HTR-8/SVneo (cell line): ENCODE measurements at regions not wholly inside any gene's neighbourhood (a gene's known extent, or its start where the extent isn't known, plus 50 kb on each side); places are given as distances from the start of the nearest gene placed in this dataset.

Source experiments
- DNase-seq: peaks from one replicate; pipeline ENCODE4 v3.0.0; 2011; ENCODE audit warnings: low spot score, mixed read lengths; ENCODE audit not compliant: insufficient read length
- FAIRE-seq: peaks from 2 replicates; lab custom pipeline; 2011; peaks lifted over from hg19 to GRCh38; lab: Jason Lieb, UNC

DNA sequence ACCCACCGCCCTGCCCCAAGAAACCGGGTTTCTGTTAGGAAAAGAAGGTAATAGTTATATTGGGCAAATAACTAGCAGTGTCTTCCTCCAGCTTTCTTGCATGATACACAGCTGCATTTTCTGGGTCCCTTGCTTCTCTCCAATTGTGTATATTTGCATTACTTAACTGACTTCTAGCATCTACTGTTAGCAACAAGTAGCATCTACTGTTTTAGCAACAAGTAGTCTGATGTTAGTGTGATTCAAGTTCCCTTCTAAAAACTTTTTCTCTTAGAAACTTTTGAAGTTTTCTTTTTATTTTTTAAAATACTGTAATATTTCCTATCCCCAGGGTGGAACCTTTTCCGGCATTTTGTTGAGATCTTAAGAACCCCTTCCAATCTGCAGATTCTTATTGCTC is 221.2 kb downstream of the CLIC5 start:
- FAIRE-seq = no peak

DNA sequence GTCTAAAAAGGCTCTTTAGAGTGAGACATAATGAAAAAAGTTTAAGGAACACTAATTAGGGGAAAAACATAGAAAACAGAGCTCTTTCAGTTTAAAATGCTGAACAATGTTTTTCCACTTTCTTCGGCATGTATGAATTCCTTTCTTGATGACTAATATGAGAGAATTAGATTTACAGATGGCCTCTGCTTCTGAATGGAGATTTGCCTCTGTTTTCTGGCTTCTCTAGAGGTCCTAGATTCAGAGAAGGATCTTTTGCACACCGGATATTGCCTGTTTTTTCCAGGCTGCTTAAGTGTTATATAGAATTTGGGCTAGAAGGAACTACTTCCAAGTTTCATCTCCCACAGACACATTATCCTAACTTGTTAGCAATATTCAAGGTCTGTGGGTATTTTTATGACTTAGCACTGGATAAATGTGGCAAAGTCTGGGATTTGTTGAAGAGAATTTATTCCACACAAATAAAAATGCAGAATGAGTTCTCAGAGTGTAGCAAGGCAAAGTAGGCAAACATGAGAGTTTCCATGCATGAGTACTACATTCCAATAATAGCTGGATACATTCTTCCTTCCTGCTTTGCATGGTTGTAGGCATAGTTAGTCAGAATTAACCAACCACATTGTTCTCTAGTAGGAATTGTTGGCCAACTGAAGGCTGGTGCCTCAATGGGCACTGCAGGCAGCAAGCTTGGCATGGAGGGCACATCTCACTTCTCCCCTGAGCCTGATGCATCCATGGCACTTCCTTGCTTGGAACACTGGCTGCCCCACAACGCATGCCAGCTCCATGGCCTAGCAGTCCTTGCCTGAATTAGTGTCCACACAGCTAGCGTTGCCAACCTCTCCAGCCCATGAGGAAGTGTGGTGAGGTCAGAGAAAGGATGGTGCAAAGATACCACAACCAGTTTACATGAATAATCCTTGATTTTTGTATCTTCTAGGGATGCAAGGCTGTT is 224.2 kb downstream of the CLIC5 start:
- FAIRE-seq (peak; percentile 70), DNase-seq (peak; percentile 10)

More for the DNA sequence above, 221.2 kb downstream of the CLIC5 start:
- no peak for DNase-seq

DNA sequence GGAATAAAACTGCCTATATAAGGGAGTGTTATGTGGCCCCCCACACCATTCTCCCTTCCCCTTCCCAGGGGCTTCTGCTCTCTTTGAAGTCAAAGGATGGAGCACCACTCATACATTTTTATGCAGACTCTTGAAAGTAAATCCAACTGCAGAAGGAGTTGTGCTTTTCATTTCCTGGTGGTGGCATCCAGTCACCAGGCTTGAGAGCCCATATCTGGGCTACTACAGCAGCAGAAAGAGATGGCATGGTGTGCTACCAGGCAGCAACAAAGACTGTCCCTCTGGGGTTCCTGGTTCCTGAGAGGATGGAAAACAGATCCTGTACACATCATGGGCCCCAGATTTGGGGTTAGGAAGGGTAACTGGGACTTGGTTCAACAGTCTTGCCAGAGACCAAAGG is 226.4 kb downstream of the CLIC5 start:
- DNase-seq (no peak), FAIRE-seq (no peak)

DNA sequence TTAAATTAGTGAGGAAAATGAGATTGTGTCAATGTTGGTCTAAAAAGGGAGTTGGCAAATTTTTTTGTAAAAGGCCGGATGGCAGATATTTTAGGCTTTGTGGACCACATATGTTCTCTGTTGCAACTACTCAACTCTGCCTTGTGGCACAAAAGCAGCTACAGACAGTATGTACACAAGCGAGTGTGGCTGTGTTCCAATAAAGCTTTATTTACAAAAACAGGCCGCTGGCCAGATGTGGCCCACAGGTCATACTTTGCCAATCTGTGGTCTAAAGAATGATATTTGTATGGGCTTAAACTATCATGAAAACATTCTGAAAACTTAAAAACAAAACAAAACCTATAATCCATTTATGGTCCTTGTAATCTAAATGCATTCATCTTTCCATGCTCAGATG is 228.3 kb downstream of the CLIC5 start:
- no peak for FAIRE-seq
- no peak for DNase-seq

DNA sequence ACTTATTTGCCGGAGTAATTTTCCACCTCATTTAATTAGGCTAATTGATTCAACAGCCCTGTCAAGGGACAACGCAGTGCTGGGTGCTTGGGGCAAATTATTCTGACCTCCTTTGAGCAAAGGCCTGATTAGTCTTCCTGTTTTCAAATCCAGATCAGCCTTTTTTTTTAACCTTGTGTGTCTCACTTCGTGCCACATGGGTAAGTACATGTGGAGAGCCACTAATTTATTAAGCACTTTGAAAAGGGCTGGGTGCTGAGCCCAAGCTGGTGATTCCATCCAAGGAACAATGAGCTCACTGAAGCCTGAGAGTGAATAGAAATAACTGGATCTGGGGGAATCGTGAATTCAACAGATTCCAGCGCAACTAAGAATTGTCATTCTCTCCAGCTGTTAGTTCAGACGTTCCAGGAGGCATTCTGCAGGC is 229.3 kb downstream of the CLIC5 start:
- DNase-seq (no peak), FAIRE-seq (no peak)

DNA sequence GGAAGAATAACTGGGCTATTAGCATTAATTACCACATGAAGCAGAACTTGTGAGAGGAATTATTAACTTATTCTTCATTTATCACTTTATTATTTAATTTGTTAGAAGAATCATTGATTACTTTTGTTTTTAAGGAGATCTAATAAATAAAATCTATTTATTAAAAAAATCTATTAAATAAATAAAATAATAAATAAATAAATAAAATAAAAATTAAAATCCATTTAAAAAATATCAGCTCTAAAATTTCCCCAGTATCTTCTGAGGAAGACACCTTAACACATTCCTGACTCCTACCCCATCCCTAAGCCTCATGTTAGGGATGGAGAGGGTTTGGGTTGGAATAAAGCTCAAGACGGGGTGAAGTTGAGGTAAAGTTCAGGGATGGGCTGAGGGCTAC is 231.4 kb downstream of the CLIC5 start:
- no peak for DNase-seq
- FAIRE-seq = no peak

DNA sequence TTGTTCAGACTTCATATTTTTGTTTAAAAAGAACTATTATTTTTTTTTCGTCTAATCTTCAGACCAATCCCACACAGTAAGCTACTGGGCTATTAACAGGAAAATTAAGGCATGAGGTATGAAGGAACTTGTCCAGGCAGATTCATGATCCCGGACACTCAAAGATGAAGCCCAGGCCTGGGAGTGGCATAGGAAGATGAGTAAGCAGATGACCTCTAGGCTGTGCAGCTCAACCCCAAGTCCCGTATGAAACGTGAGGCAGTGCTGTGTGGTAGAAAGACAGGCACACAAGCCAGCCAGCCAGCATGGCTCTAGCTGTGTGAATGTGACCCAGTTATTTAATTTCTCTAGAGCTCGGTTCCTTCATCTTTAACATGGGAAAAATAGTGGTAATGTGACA is 231.9 kb downstream of the CLIC5 start:
- FAIRE-seq = no peak
- no peak for DNase-seq

DNA sequence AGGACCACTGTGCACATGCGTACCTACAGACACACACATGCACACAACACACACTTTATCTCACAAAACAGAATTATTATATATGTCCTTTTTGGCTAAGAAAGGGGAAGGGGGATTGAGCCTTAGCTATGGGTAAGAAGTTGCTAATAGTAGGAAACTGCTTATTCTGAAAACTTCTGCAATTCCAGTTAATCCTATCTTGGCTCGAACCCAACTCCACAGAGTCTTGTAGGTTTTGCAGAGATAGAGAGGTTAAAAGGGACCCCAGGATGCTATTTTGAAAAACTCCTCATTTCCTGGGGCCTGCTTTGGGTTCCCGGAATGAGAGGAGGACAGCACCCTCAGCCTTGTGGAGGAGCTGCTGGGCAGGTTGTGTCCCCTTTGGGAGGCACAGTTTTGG is 233.8 kb downstream of the CLIC5 start:
- FAIRE-seq (no peak), DNase-seq (no peak)

DNA sequence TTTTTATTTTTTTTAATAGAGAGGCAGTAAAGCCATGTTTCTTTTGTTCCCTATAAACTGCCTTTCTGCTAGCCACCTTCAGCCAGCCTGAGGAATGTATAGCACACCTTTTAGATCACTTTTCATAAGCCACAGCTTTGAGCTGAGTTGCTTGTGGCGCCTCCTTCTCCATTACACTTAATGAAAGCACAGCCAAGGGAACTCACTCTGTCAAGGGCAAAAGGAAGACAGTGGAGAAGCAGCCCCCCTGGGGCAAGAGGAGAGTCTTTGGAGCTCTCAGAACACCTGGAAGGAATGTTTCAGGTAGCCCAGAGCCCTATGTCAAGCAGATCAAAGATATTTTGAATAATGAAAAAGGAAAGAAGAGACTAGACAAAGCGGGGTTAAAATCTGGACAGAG is 235.1 kb downstream of the CLIC5 start:
- DNase-seq = no peak
- FAIRE-seq = no peak

DNA sequence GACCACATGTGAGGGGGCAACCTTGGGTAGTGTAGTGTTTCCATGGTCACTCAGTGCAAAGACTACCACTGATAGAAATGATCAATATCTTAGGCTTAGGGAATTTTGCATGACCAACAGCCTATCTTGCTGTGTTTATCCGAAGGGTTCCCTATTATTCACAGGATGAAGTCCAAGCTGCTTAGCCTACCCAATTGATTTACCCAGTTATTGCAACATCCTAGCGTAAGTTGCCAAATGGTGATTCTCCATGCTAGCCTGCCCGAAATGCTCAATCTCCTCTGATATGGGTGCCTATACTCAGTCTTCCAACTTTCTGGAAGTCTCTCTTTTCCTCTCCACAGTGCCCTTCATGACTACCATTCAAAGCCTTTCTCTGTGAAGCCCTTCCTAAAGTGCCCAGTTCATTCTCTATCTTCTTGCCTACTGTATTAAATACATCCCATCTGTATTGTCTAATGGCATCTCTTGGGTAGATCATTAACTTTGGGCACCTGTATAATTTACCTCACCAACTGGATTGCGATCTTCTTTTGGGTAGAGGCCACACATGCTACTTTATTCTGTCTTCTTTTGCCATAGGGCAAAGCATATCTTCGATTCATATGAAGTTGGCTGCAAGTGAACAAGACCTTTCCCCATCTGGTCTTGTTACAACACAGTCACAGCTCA is 240.5 kb downstream of the CLIC5 start:
- FAIRE-seq (no peak), DNase-seq (no peak)

DNA sequence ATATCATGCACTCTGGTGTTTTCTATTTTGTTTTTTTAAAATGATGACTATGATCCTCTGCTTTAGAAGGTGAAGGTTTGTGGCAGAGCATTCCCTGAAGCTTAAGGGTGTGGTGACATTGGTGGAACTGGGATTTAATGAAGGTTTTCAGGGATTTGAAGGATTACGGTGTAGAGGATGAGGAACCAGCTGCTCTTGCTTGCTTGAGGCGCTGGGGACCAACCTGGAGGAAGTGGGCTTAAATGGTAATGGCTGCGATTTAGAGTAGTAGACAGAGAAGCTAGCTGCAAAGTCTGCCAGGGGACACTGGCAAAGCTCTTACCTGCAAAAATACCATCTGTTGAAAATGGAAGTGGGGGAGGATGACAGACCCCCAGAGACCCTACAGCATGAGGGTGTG is 241.8 kb downstream of the CLIC5 start:
- no peak for DNase-seq

DNA sequence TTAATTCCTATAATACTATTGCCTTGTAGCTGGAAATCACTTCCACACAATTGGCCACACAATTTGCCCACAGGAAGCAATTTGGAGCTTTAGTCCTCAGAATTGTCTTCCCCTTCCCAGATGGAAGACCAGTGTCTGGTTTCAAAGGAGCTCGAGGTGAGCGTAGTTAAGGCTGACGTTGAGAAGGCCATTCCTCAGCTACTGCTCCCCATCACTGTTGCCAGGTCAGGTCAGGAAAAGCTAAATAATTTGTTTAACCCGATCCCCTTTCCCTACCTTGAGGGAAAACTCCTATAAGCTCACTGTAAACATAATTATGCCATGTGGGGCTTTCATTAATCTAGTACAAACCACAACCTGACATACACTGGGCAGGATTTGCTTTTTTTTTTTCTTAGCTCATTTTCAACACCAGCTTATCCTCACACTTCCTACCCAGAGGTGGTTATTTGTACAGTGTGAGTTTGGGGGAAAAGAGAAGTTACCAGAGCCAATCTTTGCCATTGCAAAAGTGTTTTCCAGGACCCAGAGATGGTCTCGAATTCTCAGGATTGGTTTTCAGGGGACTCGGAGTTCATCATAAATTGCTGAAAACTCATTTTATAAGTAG is 242.7 kb downstream of the CLIC5 start:
- no peak for FAIRE-seq

More for the DNA sequence above, 241.8 kb downstream of the CLIC5 start:
- FAIRE-seq = no peak

DNA sequence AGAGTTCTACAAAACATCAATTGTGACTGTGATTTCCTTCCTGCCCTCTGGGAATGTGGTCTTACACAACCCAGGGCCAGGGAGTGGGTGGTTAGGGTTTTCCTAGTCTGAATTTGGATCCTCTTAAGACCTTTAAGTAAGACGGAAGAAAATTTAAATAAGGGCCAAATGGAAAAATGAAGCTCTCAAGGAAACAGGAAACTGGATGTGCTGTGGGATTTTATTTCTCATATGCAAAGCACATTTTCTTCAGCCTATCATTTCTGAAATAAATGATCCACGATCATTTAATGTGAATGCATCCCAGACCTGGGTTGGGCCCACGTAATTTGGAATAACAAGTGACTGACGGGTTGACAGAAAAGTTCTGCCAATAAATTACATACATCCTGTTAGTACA is 243.6 kb downstream of the CLIC5 start:
- DNase-seq (no peak), FAIRE-seq (no peak)

More for the DNA sequence above, 242.7 kb downstream of the CLIC5 start:
- no peak for DNase-seq

DNA sequence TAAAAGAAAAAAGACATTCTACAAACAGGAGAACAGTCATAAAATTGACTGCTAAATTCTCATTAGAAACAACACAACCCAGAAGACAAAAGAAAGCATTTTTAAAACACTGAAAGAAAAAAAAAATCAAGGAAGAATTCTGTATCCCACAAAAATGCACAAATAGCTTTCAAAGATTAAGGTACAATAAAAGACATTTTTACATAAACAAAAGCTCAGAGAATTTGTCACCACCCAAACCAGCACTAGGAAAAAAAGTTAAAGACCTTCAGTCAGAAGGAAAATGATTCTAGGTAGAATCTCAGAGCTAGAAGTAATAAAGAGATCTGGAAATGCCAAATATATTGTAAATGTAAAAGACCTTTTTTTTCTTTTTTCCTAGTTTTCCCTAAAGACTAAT is 252.4 kb downstream of the CLIC5 start:
- FAIRE-seq (no peak), DNase-seq (no peak)

DNA sequence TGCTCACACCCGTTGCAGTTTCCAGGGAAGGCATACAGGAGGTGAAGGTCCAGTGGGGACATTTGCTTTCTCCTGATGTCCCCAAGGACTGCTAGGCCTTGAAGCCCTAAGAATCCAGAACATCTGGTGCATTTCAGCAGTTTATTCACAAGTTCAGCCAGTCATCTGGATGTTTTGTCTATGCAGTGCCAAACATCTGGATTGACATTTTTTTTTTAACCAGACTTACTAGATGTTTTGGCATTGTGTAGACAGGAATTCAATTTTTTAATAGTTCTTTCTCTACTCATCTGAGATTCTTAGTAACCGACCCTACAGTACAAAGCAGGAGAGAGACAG is 256.2 kb downstream of the CLIC5 start:
- DNase-seq (no peak), FAIRE-seq (no peak)

DNA sequence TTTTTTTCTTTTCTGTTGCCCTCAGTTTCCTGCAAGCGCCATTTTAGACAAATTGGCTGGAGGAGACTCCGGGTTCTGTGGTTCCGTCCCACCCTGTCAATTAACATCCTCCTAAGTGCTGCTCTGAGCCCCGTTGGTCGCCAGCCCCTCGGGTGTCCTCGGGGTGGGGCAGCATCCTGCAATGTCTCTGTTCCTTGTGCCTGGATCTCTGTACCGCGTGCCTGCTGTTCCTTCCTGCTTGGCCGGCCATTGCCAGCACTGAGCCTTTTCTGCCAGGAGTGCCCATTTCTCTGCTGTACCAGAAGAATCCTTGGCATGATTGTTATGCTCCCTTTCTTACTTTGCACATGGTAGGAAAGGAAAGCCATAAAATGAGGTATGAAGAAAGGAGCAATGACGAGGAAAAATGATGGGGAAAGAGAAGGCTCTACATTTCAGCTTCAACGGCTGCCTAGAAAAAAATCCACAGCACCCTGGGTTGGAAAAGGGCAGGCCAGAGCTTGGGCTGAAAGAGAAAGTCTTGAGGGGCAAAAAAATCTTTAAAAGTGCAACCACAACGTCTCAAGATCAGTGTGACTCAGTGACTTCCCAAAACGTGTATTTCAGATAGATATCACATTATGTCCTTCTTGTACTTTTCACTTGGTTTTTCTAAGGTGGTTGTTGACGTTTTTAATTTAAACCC is 256.7 kb downstream of the CLIC5 start:
- DNase-seq = no peak
- FAIRE-seq = no peak

DNA sequence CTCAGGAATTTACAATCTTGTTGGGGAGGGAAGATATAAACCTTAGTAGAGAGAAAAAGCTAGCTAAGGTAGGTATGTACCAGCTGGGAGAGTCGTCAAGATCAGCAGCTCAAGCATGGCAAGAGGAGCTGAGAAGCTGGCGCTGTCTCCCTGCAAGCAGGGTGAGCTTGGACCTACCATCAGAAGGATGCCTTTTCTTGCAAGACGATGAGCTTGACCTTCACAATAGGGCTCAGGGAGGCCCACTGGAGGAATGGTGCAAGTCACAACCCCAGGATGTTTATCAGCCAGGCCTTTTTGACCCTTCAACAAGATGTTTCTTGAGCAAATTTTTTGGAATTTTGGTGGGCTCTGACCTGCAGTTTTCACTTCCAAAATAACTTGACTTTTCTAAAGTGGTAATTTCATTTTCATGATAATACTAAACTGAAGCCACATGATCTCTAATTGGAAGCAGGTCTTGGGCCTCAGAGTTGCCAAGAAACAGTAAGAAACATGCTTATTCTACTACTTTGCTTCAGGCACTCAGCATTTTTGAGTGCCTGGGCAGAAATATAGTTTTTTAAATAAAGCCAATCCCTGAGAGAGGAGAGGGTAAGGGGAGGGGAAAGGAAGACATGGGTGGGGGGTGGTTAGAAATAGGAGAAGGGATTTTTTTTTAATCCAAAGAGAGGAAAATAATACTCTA is 258.1 kb downstream of the CLIC5 start:
- no peak for FAIRE-seq
- no peak for DNase-seq

DNA sequence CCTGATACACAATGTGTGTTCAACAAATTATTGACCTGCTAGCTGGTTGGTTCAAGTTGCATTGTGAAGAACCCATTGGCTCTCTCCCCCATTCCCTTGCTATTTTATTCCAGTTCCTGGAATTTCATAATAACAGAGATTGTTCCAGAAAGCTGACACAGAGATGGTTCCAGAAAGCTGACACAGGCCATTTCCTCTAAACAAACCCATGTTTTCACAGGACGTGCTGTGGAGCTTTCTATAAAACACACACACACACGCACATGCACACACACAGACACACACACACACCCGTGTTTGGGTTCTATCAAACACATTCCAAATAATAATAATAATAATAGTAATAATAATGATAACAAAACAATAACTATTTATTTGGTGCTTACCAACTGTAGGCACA is 259.1 kb downstream of the CLIC5 start:
- no peak for DNase-seq
- no peak for FAIRE-seq

DNA sequence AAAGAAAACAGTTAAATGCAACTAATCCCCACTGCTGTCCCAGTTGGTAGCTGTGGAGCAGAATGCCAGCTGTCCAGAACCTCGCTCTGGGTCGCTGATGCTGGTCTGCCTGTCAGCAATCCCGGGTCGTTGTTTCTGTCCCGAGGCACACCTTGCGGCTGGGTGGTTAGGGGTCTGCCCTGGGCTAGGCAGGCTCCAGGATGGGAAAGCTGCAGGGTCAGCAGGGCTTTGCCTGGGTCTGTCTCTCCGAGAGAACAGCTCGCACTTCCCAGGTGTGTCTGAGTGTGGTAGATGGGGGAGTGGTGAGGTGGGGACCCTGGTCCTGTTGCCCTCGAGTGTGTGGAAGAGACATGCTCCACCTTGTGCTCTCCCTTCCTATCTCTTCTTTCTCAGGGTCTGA is 261.2 kb downstream of the CLIC5 start:
- no peak for DNase-seq
- FAIRE-seq = no peak

DNA sequence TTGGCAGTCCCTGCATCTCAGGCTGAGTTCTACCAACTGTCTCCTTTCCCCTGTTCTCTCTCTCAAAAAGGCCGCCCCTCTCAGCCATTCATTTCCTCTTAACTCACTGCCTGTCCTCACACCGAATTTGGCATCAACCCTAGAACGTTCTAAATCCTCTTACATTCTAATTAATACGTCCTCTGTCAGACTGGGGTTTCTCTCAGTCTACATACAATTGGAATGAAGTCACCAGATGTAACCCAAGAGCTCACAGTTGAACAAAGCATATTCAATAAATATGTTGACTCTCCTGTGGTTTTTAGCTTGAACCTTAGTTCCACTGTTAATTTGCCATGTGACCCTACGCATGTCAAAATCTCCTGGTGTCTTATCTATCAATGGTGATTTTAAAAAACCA is 269.6 kb downstream of the CLIC5 start:
- FAIRE-seq (no peak), DNase-seq (no peak)
